K562 (cell line): ENCODE measurements at regions not wholly inside any gene's neighbourhood (a gene's known extent, or its start where the extent isn't known, plus 50 kb on each side); places are given as distances from the start of the nearest gene placed in this dataset.

ENCODE experiments used
- ATAC-seq: fragments of 200-7000 bp; cut with Tn5 transposase; 3 replicates; pipeline ENCODE4 v1.9.1; 2020; ENCODE audit warnings: moderate library complexity
- BruUV-seq: library from RNA; stranded (reverse); fragments of 400-500 nt; replicated peaks from 2 replicates; lab custom pipeline; 2021; lab: Mats Ljungman, UMichigan
- CTCF ChIA-PET: fragments of 300-600 bp; formaldehyde crosslinking; extraction: SDS; loops from one replicate; lab custom pipeline; 2021; ENCODE audit warnings: low intra/inter-chr PET ratio; lab: Yijun Ruan, JAX
- POLR2A ChIA-PET: fragments of 300-600, 350-650 bp; sonication (Branson Sonifier 250); formaldehyde crosslinking; extraction: SDS; loops from one replicate; lab custom pipeline; 2021; ENCODE audit warnings: antibody characterized with exemption, inconsistent platforms; lab: Yijun Ruan, JAX
- DNase-seq, 4 experiments: peaks; one replicate each; pipeline versions ENCODE4 v3.0.0 to v3.0.0-alpha.2; 2011 to 2018; ENCODE audit warnings: low spot score in 3 of 4, mixed read lengths in 3 of 4; ENCODE audit errors: extremely low read depth in 1 of 4
- FAIRE-seq: peaks from 2 replicates; lab custom pipeline; 2011; peaks lifted over from hg19 to GRCh38; lab: Jason Lieb, UNC
- H2AFZ ChIP-seq: 2 replicates; pipeline ENCODE4 v1.6.0; 2011; ENCODE audit warnings: low read depth, low read length, control low read depth, inconsistent platforms
- H3K27ac ChIP-seq: fragments of 200-600 bp; 3 replicates; pipeline ENCODE4 v1.8.0; 2011; ENCODE audit warnings: low read depth, mild to moderate bottlenecking, control low read depth, inconsistent platforms, low read length, moderate library complexity, mixed read lengths; ENCODE audit errors: extremely low read depth
- H3K27me3 ChIP-seq, 2 experiments: fragments of 300-600 bp in 1 of 2; 2 replicates in 1 of 2; 3 replicates in 1 of 2; pipeline versions ENCODE4 v1.6.0 to v1.8.0; 2011; ENCODE audit warnings: inconsistent platforms in 2 of 2, low read length in 2 of 2, mild to moderate bottlenecking in 1 of 2, mixed read lengths in 1 of 2, moderate library complexity in 1 of 2; ENCODE audit not compliant: control insufficient read depth in 2 of 2, insufficient read depth in 2 of 2
- H3K36me3 ChIP-seq: fragments of 300-600 bp; 3 replicates; pipeline ENCODE4 v1.8.0; 2011; ENCODE audit warnings: mild to moderate bottlenecking, low read length, inconsistent platforms; ENCODE audit not compliant: control insufficient read depth, insufficient read depth
- H3K4me1 ChIP-seq, 2 experiments: fragments of 200-600 bp in 1 of 2; replicated peaks in 1 of 2; 2 replicates in 1 of 2; 3 replicates in 1 of 2; pipeline versions ENCODE4 v1.5.1 to v1.8.0; 2011; ENCODE audit warnings: inconsistent platforms in 2 of 2, low read length in 2 of 2, mild to moderate bottlenecking in 1 of 2, mixed read lengths in 1 of 2, moderate library complexity in 1 of 2; ENCODE audit not compliant: control insufficient read depth in 2 of 2, insufficient read depth in 2 of 2
- H3K4me2 ChIP-seq: 2 replicates; pipeline ENCODE4 v1.6.1; 2011; ENCODE audit warnings: low read length, control low read depth, inconsistent platforms, mixed read lengths; ENCODE audit not compliant: insufficient read depth
- H3K4me3 ChIP-seq: fragments of 200-600 bp; sonication (generic), shearing (Covaris generic); 2 replicates; pipeline ENCODE4 v1.5.1; 2016; ENCODE audit warnings: control low read depth, inconsistent platforms
- H3K79me2 ChIP-seq: fragments of 200-600 bp; 3 replicates; pipeline ENCODE4 v1.8.0; 2011; ENCODE audit warnings: low read length, inconsistent platforms; ENCODE audit not compliant: control insufficient read depth, insufficient read depth
- H3K9ac ChIP-seq, 2 experiments: 2 replicates each; pipeline versions ENCODE4 v1.6.0 to v1.6.1; 2011; ENCODE audit warnings: low read depth in 2 of 2, low read length in 2 of 2, control low read depth in 1 of 2, inconsistent platforms in 1 of 2, mild to moderate bottlenecking in 1 of 2, mixed read lengths in 1 of 2; ENCODE audit not compliant: insufficient read depth in 1 of 2
- H3K9me1 ChIP-seq: one replicate; pipeline ENCODE4 v1.6.0; 2011; ENCODE audit warnings: inconsistent platforms, mild to moderate bottlenecking, low read length, moderate library complexity; ENCODE audit not compliant: control insufficient read depth, insufficient read depth
- H3K9me3 ChIP-seq: replicated peaks from 2 replicates; pipeline ENCODE4 v1.5.1; 2011; ENCODE audit warnings: low read depth, low read length, inconsistent platforms; ENCODE audit not compliant: control insufficient read depth, insufficient read depth
- H4K20me1 ChIP-seq: replicated peaks from 2 replicates; pipeline ENCODE4 v1.6.1; 2011; ENCODE audit warnings: low read length, inconsistent platforms, mixed read lengths; ENCODE audit not compliant: control insufficient read depth, insufficient read depth
- ARID3B ChIP-seq: fragments of 250-450 bp; sonication (Bioruptor Pico); IDR thresholded peaks from 2 replicates; pipeline ENCODE4 v1.4.0; 2020; ENCODE audit warnings: borderline replicate concordance
- DIDO1 ChIP-seq: fragments of 450-650 bp; IDR thresholded peaks from 2 replicates; pipeline ENCODE4 v1.6.1; 2016; ENCODE audit warnings: low read depth, missing biosample characterization, missing genetic modification characterization
- HNRNPK ChIP-seq: fragments of 200-400 bp; formaldehyde crosslinking; IDR thresholded peaks from one replicate; pipeline ENCODE4 v1.6.1; 2018; ENCODE audit warnings: mild to moderate bottlenecking, low read depth, low read length; ENCODE audit not compliant: poor library complexity, severe bottlenecking
- KHSRP ChIP-seq: fragments of 450-650 bp; IDR thresholded peaks from 2 replicates; pipeline ENCODE4 v1.6.1; 2017
- NFYB ChIP-seq: IDR thresholded peaks from 2 replicates; pipeline ENCODE4 v1.6.1; 2011; ENCODE audit warnings: mild to moderate bottlenecking, moderate library complexity; ENCODE audit not compliant: insufficient read length; ENCODE audit errors: extremely low read depth
- NR2C2 ChIP-seq, 2 experiments: fragments of 200-800 bp in 1 of 2; sonication (Bioruptor generic) in 1 of 2; sonication (generic) in 1 of 2; formaldehyde crosslinking in 1 of 2; IDR thresholded peaks; 2 replicates each; pipeline versions ENCODE4 v1.6.1 to v1.8.0; 2016 to 2022; ENCODE audit warnings: mild to moderate bottlenecking in 1 of 2, missing compliant biosample characterization in 1 of 2, missing genetic modification characterization in 1 of 2, missing genetic modification reagents in 1 of 2
- WHSC1 ChIP-seq: IDR thresholded peaks from one replicate; pipeline ENCODE4 v1.6.1; 2012; ENCODE audit warnings: low read length, control low read depth, inconsistent platforms
- ZBTB40 ChIP-seq, 2 experiments: fragments of 450-650 bp in 1 of 2; sonication (generic) in 1 of 2; formaldehyde crosslinking in 1 of 2; IDR thresholded peaks; 2 replicates each; pipeline versions ENCODE4 v1.7.1 to v1.9.0; 2016 to 2022; ENCODE audit warnings: inconsistent platforms in 1 of 2, mild to moderate bottlenecking in 1 of 2, missing genetic modification reagents in 1 of 2
- WGBS: fragments of 100-300 bp; shearing (Covaris generic); methylation state at CpG from one replicate; pipeline ENCODE4 v1.1.6; 2016; ENCODE audit warnings: low coverage, mixed read lengths; ENCODE audit not compliant: insufficient coverage; ENCODE audit errors: missing lambda C conversion rate; 5-methylcytosine and 5-hydroxymethylcytosine counted together
- in situ Hi-C: fragments of 300-500 bp; cut with MboI; formaldehyde crosslinking; loops from 4 replicates; pipeline ENCODE4 v1.15.0; 2018; ENCODE audit warnings: inconsistent platforms, mixed read lengths
- intact Hi-C: fragments of 100-400 bp; cut with micrococcal nuclease; formaldehyde crosslinking; loops from 2 replicates; pipeline ENCODE4 v1.14.2; 2022
- TF ChIP-seq, protein P1 (sequence below): fragments of 450-650 bp; formaldehyde crosslinking; conservative IDR thresholded peaks from 2 replicates; pipeline ENCODE4 v1.4.0; 2022; ENCODE audit warnings: mild to moderate bottlenecking, missing genetic modification characterization
- TF ChIP-seq, protein P2 (sequence below): sonication (generic); formaldehyde crosslinking; IDR thresholded peaks from 2 replicates; pipeline ENCODE4 v1.9.0; 2022; ENCODE audit warnings: mild to moderate bottlenecking, missing genetic modification reagents

- CTCF ChIA-PET, result no interaction called here
- FAIRE-seq (no peak), ATAC-seq (no peak), DNase-seq (no peak)
- Histone ChIP-seq H3K4me2 (no peak overlapping the region), H3K9me3 (no peaks in the 10 kb centered on the region), H3K4me3 (no peak overlapping the region), H3K27me3 (no peaks in the 10 kb centered on the region), H3K27ac (no peak overlapping the region), H3K36me3 (no peaks in the 10 kb centered on the region), H4K20me1 (no peaks in the 10 kb centered on the region), H3K79me2 (no peaks in the 10 kb centered on the region), H3K9me1 (no peaks in the 10 kb centered on the region), H3K4me1 (no peaks in the 10 kb centered on the region), H3K9ac (no peak overlapping the region), H2AFZ (no peak overlapping the region)
- POLR2A ChIA-PET, result no interaction called here
- BruUV-seq, result no TSS peak
- in situ Hi-C loops, result no loop called here
- WGBS, result 0% methylated on average over 10 of the region's 10 CpGs
- intact Hi-C loops, result no loop called here
- TF ChIP-seq HNRNPK (no peak), NFYB (no peak), ARID3B (no peak), DIDO1 (tag) (no peak), ZBTB40 (IDR thresholded peaks at IDR 0.05) (no peak), ZBTB40 (CRISPR knock-in tag; IDR thresholded peaks at IDR 0.05) (no peak), KHSRP (no peak), WHSC1 (no peak), NR2C2 (CRISPR knock-in tag; IDR thresholded peaks at IDR 0.05) (no peak), NR2C2 (tag; IDR thresholded peaks at IDR 0.05) (no peak)
- TF ChIP-seq, protein P1, sequence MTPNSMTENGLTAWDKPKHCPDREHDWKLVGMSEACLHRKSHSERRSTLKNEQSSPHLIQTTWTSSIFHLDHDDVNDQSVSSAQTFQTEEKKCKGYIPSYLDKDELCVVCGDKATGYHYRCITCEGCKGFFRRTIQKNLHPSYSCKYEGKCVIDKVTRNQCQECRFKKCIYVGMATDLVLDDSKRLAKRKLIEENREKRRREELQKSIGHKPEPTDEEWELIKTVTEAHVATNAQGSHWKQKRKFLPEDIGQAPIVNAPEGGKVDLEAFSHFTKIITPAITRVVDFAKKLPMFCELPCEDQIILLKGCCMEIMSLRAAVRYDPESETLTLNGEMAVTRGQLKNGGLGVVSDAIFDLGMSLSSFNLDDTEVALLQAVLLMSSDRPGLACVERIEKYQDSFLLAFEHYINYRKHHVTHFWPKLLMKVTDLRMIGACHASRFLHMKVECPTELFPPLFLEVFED (CRISPR knock-in tag), result no peak
- TF ChIP-seq, protein P2, sequence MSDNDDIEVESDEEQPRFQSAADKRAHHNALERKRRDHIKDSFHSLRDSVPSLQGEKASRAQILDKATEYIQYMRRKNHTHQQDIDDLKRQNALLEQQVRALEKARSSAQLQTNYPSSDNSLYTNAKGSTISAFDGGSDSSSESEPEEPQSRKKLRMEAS (CRISPR knock-in tag), result no peak
These were observed 1417.4 kb upstream of the SLC10A2 start for GRCh38 chr13:104483631-104484030.
